HS-5 (cell line): ENCODE measurements at regions not wholly inside any gene's neighbourhood (a gene's known extent, or its start where the extent isn't known, plus 50 kb on each side); places are given as distances from the start of the nearest gene placed in this dataset.
A peak's percentile ranks its signal among the peaks of the same experiment; 100 is the strongest.
"Not testable (repeated sequence)": the region's sequence is repeated elsewhere in the genome, so short reads cannot be mapped to it uniquely, and the experiment has no call there.

Experiments
- DNase-seq: peaks from one replicate; pipeline ENCODE4 v3.0.0-alpha.2; 2012; ENCODE audit warnings: low read depth

DNA sequence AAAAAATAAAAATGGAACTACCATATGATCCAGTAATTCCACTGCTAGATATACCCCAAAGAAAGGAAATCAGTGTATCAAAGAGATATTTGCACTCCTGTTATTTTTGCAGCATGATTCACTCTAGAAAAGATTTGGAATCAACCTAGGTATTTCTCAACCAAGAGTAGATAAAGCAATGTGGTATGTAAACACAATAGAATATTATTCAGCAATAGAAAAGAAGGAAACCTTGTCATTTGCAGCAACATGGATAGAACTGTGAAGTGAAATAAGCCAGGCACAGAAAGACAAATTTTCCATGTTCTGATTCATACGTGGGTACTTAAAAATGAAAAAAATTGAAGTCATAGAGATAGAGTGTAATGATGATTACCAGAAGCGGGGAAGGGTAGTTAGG, 362.3 kb upstream of the EPHA5 start:
- DNase-seq = no peak

DNA sequence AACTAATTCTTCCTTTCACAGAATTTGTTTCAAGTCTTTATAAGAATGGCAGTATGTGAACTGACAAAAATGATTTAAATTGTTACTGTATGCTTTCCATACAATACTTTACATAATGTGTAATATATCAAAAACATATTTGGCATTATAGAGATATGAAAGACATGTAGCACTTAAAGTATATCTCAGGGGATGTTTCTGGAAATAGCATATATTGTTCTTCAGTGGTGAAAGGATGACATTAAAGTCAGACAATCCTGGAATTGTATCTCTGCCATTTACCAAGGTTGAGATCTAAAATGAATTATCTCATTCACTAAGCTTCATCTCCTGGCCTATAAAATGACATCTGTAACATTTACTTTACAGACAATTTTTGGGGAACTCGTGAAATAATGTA, 358.4 kb upstream of the EPHA5 start:
- DNase-seq = no peak

DNA sequence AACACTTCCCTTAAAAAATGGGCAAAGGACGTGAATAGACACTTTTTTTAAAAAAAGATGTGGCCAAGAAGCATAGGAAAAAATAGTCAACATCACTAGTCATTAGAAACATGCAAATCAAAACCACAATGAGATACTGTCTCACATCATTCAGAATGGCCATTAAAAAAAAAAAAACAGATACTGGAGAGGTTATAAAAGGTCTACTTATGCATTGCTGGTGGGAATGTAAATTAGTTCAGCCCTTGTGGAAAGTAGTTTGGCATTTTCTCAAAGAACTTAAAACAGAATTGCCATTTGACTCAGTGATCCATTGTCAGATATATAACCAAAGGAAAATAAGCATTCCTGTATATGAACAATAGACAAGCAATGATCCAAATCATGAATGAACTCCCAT, 352.8 kb upstream of the EPHA5 start:
- no peak for DNase-seq

DNA sequence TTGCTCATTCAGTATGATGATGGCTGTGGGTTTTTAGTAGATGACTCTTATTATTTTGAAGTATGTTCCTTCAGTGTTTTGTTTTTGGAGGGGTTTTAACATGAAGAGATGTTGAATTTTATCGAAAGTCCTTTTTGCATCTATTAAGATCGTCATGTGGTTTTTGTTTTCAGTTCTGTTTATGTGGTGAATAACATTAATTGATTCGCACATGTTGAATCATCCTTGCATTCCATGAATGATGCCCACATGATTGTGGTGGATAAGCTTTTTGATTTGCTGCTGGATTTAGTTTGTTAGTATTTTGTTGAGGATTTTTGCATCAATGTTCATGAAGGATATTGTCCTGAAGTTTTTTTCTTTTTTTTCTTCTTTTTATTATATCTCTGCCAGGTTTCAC, 347.4 kb upstream of the EPHA5 start:
- no peak for DNase-seq

DNA sequence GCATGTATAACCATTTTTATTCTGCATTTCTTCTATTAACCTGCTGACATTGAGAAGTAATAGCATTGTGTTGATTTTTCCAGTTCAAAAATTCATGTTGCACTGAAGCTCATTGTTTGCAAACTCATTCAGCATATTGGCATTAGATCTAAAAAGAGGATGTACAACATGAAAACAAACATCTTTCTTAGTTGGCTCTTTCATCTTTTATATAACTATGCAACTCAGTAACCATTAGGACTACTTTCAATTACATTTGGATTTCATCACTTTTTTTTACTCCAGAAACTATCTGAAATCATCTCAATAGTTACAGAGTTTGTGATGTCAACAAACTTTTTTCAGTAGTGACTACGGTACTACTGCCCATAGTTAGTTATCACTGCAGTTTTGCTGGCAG, 346.0 kb upstream of the EPHA5 start:
- no peak for DNase-seq

DNA sequence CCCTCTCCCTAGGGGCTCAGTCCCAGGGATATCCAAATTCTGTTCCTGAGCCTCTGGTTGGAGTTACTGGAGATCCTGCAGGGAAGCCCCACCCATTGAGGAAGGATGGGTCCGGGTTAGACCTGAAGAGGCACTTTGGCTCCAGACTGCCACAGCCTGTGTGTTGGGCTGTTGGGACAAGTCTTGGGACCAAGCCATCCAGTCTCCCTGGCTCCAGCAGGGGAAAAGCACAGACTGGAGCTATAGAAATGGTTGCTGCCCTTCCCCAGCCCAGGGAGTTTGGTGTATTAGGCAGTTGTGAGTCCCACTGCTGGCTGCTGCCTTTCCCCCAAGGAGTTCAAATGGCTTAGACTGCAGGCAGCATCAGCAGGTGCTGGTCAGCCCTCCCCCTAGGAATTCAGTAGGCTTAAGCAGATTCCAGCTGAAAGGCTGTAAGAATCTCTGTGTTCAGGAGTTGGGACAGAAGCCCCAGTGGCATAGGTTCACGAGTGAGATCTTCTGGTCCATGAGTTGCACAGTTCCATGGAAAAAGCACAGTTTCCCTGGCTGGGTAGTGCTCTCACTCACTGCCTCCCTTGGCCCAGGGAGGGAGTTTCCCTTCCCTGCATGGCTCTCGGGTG, 344.0 kb upstream of the EPHA5 start:
- DNase-seq = no peak

DNA sequence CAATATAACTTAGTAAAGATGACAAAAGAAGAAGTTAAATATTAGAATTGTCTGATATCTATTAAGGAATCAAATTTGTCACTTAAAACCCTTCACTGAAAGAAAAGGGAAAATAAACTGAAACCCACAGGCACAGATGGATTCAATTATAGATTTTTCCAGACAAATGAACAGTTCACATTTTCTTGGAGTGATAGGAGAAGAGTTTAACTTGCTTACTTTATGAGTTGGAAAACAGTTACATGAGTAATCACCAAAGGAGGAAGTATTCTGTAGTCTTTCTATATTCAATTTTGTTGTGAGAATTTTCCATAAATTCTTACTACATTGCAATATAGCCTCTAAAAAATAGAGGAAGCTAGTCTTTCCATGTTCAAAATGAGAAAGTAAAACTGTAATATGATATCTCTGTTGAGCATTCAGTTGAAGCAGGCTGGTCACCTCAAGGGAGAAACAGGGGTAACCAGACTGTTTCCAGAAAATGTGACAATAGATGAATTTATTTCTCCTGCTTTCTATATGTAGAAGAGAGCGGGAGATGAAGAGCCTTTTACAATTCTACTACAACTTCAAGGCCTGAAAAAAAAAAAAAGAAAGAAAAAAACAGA, 330.3 kb upstream of the EPHA5 start:
- peak; percentile 10 for DNase-seq

DNA sequence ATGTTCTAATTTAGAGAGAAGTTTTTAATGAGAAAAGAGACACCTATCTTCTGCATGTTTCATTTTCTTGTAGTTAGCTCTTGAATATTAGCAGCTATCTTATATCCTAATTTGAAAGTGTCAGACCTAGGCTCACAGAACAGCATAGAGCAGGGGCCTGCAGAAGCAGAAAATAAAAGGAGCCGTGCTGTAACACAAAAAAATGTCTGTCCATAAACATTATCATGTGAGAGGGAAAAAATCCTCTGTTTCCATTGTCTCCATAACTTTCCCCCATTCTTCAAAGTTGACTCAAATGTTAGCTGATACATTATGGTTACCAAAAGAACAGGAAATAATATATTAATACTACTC, 329.2 kb upstream of the EPHA5 start:
- DNase-seq = no peak

DNA sequence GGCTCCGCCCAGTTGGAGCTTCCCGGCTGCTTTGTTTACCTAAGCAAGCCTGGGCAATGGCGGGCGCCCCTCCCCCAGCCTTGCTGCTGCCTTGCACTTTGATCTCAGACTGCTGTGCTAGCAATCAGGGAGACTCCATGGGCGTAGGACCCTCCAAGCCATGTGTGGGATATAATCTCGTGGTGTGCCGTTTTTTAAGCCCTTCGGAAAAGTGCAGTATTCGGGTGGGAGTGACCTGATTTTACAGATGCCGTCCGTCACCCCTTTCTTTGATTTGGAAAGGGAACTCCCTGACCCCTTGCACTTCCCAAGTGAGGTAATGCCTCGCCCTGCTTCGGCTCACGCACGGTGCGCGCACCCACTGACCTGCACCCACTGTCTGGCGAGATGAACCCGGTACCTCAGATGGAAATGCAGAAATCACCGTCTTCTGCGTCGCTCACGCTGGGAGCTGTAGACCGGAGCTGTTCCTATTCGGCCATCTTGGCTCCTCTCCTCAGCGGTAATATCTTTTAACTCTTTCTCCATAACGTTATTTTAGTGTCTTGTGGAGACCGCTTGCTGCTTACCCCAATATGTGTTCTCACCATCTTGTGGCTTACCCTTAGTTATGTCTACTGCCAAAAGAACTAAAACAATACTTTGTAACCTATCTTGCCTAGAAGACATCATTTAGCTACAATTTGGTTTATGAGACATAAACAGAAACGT, 328.7 kb upstream of the EPHA5 start:
- not testable (repeated sequence) for DNase-seq

DNA sequence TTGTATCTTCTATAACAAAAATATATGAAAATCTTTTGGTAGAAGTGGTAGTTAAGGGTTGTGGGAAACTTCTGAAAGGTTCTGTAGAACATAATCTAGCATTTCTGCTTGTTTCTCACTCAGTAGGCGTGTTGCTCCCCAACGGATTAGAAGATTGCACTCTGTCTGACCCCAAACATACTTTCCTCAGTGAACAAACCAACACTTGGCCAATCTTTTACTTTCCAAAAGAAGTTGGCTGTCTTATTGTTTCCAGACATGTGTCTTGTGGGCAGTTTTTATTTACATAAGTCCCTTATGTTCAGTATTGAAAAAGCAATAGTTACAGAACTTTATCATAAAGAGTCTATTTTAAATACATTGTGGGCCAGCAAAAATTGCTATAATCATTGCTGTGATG, 312.8 kb upstream of the EPHA5 start:
- DNase-seq = no peak

DNA sequence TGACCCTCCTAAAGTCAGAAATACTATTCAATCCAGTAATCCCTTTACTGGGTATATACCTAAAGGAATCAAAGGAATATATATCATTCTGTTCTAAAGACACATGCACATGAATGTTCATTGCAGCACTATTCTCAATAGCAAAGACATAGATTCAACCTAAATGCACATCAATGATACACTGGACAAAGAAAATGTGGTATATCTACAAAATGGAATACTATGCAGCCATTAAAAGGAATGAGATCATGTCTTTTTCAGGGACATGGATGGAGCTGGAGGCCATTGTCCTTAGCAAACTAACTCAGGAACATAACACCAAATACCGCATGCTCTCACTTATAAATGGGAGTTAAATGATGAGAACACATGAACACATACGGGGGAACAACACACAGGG, 306.0 kb upstream of the EPHA5 start:
- DNase-seq = no peak

DNA sequence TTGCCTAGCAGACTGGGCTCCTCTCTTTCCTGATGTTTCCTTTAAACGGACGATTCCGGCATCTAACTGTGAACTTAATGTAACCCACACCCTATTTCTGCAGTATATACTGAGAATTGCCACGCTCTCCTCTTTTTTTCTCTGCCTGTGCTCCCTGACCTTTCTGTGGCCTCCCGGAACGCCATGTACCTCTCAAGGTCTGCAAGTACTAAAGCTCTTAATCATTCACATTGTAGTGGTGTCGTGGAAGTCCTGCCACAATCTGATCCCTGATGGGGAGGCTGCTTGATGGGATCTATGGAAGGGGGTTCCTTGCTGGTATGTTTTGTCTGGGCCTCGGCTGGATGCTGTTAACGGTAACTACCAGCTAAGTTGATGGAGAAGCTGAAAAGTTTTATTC, 302.9 kb upstream of the EPHA5 start:
- DNase-seq = no peak

DNA sequence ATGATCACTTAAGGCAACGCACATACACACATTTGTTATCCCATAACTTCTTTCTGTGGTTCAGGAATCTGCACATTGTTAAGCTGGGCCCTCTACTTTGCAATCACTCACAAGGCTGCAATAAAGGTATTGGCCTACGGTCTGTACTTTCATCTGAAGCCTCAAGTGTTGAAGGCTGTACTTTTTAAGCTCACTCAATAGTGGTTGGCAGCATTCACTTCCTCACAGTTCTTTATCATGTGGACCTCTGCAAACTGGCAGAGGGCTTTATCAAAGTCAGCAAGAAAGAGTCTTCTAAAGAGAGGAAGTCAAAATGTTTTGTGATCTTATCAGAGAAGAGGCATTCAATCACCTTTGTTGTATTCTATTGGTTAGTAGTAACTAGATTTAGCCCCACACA, 301.4 kb upstream of the EPHA5 start:
- DNase-seq = no peak

DNA sequence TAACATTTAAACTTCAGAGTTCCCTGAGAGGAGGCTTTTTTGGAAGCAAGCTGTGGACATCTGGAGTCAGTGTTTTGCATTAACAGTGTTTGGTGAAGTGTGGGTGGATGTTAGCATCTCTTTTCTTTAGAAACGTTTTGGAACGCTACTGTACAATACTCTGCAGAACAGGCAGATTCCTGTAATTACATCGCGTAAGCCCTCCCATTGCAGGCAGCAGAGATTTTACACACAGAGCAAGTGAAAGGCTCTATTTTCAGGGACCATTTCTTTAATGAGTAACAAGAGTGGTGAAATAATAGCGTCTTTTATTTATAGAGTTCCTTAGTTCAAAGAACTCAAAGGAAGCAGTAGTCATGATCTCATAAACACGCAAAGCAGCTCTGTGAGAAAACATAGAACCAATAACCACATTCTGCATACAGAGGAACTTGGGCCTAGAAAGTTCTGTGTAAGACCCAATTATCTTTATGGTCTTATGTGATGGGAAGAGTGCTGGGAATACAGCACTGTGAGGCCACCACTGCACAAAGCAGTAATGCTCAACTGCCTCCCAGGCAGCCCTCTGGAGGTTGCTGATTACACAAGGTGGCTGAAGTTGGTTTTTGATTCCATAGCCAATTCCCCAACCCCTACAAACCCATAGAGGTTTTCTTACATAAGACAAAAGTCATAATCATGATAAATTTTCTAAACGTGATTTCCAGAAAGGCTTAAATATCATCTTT, 298.7 kb upstream of the EPHA5 start:
- DNase-seq = no peak

DNA sequence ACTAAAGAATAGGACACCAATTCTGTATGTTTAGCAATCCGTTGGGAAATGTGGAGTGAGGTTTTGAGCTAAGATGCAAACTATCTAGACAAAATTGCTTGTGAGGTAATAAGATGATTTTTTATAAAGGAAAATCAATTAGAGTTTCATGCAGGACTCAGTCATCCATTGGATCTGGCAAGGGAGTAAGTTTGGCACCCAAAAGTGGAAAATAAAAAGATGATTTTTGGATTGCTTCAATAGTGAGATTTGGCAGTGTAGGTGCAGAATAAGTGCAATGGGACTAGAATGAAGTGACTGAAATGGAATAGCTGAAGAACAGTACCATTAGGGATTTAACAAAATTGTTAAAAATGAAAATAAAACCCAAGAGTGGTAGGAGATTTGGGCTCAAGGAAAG, 290.5 kb upstream of the EPHA5 start:
- DNase-seq = no peak

DNA sequence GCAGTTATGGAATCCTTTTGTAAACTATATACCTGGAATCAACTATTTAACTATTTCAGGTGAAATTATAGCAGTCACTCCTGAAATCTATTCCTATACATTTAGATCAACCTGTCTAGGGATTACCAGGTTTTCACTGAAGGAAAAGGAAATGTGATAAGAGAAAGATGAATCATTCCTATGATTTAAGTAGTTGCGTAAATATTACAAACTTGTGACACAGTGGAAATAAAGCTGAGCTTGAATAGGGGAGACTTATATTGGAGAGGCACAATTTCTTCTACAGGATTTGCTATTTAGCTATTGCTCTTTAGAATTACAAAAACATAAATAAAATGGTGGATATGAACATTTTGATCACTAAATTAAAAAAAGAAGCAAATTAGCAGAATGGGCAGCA, 284.1 kb upstream of the EPHA5 start:
- DNase-seq = no peak

DNA sequence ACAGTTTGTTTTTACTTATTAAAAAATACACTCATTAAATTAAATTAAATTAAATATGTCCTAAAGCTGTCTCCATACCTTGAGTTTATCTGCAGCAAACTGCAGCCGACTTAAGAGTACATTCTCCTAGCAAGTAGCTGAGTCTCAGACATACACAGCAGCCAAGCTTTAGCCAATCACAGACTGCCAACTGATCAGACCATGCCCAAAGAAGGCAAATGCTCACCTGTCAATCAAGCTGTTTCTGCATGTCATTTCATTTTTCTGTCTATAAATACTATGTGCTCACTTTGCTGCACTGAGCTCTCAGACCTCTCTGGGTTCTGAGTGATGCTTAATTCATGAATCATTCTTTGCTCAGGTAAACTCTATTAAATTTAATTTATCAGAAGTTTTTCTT, 280.9 kb upstream of the EPHA5 start:
- DNase-seq = no peak

DNA sequence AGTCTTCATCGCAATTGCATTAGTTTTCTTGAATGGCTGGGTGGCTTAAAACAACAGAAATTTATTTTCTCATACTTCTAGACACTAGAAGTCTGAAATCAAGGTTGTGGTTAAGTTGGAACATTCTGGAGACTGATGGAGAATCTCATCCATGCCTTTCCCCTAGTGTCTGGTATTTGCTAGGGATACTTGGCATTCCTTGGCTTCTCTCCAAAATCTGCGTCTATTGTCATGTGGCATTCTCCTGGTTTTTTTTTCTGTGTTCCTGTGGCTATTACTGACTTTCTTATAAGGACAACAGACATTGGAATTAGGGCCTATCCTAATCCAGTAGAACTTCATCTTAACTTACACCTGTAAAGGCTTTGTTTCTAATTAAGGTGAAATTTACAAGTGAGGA, 272.8 kb upstream of the EPHA5 start:
- peak; percentile 73 for DNase-seq

DNA sequence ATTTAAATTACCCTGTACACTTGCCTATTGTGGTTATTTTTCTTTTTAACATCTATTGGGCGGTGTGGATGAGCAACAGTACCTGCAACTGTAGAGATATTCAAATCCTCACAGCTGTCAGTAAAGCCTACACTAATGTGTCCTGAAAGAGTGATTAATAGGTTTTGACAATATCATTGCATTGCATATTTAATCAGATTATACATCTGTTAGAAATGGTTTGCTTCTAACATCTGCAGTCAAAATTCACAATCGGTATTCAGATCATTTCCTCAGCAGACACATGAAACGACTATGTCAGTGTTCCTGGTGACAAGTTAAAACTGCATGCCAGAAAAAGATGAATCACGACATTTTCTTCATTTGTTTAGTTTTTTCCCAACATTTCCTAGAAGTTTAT, 254.6 kb upstream of the EPHA5 start:
- DNase-seq = no peak

DNA sequence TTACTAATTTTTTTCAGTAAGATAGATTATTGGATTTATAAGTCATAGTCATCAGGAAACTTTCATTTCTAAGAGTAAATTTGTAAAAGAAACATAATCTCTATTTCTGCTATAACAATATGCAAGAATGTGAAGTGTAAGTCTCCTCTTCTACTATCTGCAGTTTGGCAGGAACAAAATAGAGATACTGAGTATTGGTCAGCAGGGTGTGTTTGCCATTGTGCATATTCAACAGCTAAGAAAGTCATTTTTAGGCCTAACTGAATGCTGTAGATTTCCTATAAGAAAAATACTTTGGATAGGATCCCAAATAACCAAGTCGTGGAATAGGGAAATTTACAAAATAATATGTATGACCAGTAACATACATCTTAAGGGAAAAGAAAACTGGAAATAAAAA, 253.3 kb upstream of the EPHA5 start:
- DNase-seq = no peak

DNA sequence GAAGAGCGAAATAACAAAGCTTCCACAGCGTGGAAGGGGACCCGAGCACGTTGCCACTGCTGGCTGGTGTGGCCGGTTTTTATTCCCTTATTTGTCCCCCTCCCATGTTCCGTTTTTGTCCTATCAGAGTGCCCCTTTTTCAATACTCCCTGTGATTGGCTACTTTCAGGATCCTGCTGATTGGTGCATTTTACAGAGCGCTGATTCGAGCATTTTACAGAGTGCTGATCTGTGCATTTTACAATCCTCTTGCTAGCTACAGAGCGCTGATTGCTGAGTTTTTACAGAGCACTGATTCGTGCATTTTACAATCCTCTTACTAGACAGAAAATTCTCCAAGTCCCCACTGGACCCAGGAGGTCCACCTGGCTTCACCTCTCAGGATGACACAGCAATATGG, 250.9 kb upstream of the EPHA5 start:
- DNase-seq = no peak

DNA sequence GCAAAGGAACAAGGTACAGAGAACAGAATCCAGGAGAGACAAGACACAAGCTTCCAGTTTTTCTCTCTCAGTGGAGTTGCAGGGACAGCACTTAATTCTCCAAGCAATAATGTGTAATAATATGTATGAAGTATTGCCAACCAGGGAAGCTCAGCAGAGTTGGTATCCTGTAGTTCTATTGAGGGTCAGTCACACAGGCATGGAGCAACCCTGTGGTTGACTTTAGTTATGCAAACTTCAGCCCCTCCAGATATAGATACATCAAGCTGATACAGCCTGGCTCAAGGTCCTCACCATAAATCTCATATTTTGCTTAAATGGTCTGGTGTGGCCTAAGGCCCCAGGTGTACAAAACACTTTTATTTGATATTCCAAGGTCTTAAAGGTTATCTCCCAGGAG, 248.6 kb upstream of the EPHA5 start:
- no peak for DNase-seq

DNA sequence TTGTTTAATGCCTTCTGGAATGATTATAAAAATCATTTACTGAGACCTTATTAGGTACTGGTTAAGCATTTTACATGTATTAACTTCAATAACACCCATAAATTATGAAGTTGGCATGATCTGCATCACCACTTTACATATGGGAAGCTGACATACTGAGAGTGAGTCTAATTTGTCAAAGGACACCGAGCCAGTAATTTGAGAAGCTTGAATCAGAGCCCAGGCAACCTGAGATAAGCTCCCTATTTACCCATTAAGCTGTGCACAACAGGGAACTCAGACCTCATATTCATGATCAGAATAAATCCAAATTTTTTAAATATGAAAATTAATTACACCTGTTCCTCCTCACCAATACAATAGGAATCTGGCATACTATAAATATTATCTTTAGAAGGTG, 247.9 kb upstream of the EPHA5 start:
- DNase-seq = no peak
